ENCODE measurements at regions not wholly inside any gene's neighbourhood (a gene's known extent, or its start where the extent isn't known, plus 50 kb on each side); places are given as distances from the start of the nearest gene placed in this dataset.

DNA sequence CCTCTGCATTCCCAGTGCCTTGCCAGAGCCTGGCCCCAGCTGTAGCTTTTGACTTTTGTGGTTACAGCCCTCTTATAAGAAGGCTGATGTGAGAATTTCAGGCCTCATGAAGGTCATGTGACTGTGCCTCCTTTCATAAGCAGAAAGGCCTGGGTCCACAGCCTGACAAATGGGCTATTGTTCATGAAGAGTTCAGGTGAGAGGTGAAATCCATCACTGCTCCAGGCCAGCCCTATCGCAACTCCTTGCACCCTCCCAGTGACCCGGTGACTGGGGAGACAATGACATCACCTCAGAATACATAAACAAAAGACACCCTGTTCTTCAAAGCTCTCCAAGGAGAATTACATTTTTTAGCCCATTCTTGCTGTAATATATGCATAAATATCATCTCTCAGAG lies 321.5 kb downstream of the PCNX1 start:
- TF ChIP-seq, protein P1, sequence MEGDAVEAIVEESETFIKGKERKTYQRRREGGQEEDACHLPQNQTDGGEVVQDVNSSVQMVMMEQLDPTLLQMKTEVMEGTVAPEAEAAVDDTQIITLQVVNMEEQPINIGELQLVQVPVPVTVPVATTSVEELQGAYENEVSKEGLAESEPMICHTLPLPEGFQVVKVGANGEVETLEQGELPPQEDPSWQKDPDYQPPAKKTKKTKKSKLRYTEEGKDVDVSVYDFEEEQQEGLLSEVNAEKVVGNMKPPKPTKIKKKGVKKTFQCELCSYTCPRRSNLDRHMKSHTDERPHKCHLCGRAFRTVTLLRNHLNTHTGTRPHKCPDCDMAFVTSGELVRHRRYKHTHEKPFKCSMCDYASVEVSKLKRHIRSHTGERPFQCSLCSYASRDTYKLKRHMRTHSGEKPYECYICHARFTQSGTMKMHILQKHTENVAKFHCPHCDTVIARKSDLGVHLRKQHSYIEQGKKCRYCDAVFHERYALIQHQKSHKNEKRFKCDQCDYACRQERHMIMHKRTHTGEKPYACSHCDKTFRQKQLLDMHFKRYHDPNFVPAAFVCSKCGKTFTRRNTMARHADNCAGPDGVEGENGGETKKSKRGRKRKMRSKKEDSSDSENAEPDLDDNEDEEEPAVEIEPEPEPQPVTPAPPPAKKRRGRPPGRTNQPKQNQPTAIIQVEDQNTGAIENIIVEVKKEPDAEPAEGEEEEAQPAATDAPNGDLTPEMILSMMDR (IDR thresholded peaks at IDR 0.05; ENCODE audit: unreplicated experiment in 3 of 3) = no peak
- no peaks in the 10 kb centered on the region for H3K36me3 Mint-ChIP-seq (ENCODE audit: low read depth)
- H3K27me3 Mint-ChIP-seq (ENCODE audit: low read depth) = peaks cover 4% of the 10 kb centered on the region
- no peaks in the 10 kb centered on the region for H3K9me3 Mint-ChIP-seq
- H3K4me1 Mint-ChIP-seq = peaks cover 4% of the 10 kb centered on the region
- H3K4me3 Mint-ChIP-seq = no peak overlapping the region
- H3K27ac Mint-ChIP-seq = no peak overlapping the region

DNA sequence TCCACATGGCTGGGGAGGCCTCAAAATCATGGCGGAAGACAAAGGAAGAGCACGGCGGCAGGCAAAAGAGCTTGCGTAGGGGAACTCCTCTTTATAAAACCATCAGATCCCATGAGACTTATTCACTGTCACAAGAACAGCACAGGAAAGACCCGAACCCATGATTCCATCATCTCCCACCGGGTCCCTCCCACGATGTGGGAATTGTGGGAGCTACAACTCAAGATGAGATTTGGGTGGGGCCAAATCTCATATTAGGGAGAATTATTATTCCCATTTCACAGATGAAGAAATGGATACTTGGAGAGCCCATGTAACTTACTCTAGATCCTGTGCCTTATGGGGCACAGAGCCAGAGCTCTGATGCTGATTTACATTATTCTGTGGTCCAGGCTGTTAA lies 322.6 kb downstream of the PCNX1 start:
- Mint-ChIP-seq H3K4me1 (peaks cover 4% of the 10 kb centered on the region), H3K4me3 (no peak overlapping the region), H3K27ac (no peak overlapping the region), H3K9me3 (no peaks in the 10 kb centered on the region), H3K36me3 (ENCODE audit: low read depth) (no peaks in the 10 kb centered on the region), H3K27me3 (ENCODE audit: low read depth) (peaks cover 4% of the 10 kb centered on the region)
- TF ChIP-seq, protein P1 (IDR thresholded peaks at IDR 0.05; ENCODE audit: unreplicated experiment in 3 of 3) = no peak

DNA sequence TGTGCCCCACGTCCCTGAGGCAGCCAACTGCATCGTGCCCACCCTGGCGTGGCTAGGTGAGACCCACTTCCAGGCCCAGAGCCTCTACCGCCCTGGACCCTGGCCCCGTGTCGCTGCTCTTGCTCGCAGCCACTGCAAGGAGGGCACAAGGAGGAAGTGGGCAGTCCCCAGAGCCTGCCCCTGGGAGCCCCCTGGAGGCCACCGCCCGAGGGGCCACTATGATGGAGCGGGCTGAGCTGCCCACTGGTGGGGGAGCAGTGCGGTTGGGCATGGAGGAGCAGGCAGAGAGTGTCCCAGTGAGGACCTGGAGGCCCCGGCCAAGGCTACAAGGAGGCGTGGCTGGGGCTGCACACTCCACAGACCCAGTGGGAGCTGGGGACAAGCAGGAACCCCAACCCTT lies 323.6 kb downstream of the PCNX1 start:
- no peaks in the 10 kb centered on the region for H3K9me3 Mint-ChIP-seq
- H3K4me3 Mint-ChIP-seq = no peak overlapping the region
- TF ChIP-seq, protein P1 (IDR thresholded peaks at IDR 0.05; ENCODE audit: unreplicated experiment in 3 of 3) = no peak

DNA sequence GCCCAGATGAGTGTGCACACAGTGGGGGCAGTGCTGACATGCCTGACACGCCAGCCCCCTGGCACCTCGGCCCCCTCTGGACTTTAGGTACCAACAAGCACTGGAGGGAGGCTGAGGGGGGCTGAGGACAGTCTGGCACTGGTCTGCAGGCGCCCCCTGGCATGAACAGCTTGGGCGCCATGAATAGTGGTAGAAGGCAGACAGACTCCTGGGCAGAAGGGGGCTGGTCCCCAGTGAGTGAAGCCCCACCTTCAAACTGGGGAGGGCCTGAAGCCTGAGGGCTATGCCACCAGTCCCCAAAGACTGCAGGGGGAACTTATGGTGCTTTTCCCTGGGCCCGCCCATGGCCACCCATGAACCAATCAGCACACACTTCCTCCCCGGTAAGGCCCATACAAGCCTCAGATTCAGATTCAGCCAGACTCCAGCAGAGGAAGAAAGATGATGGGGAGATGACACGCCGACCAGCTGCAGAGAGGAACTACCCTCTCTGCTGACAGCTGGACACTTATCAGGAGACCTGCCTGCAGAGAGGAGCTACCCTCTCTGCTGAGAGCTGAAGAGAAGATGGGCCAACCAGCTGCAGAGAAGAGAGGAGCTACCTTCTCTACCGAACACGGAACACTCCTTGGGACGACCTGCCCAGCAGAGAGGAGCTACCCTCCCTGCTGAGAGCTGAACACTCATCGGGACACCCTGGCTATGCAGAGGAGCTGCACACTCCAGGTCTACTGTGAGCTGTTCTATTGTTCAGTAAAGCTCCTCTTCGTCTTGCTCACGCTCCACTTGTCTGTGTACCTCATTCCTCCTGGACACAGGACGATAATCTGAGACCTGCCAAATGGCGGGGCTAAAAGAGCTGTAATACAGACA lies 324.5 kb downstream of the PCNX1 start:
- Mint-ChIP-seq H3K9me3 (no peaks in the 10 kb centered on the region), H3K4me3 (no peak overlapping the region), H3K27me3 (ENCODE audit: low read depth) (peaks cover 7% of the 10 kb centered on the region), H3K36me3 (ENCODE audit: low read depth) (no peaks in the 10 kb centered on the region), H3K4me1 (peaks cover 4% of the 10 kb centered on the region), H3K27ac (no peak overlapping the region)
- TF ChIP-seq, protein P1 (IDR thresholded peaks at IDR 0.05; ENCODE audit: unreplicated experiment in 3 of 3) = no peak

More for the DNA sequence above, 323.6 kb downstream of the PCNX1 start:
- H3K27ac Mint-ChIP-seq = no peak overlapping the region
- H3K4me1 Mint-ChIP-seq = peaks cover 4% of the 10 kb centered on the region
- peaks cover 6% of the 10 kb centered on the region for H3K27me3 Mint-ChIP-seq (ENCODE audit: low read depth)
- no peaks in the 10 kb centered on the region for H3K36me3 Mint-ChIP-seq (ENCODE audit: low read depth)

DNA sequence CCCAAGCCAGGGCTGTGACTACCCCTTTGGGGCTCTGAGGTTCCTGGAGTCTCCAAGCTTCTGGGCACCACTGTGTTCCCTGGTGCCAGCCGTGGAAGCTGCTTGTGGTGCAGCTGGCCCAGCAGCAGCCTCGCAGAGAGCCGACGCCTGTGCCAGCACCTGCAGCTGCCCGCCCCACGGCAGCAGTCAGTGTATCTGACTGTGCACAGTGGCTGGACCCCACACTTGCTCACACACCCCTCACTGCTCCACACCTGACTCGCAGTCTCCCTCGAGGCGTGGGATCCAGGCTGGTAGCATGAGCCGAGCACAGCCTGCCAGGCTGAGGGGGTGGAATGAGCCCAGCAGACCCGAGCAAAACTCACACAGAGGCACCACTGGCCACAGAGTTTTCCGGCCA lies 325.2 kb downstream of the PCNX1 start:
- peaks cover 7% of the 10 kb centered on the region for H3K27me3 Mint-ChIP-seq (ENCODE audit: low read depth)
- H3K4me3 Mint-ChIP-seq = no peak overlapping the region
- peaks cover 4% of the 10 kb centered on the region for H3K4me1 Mint-ChIP-seq
- no peak overlapping the region for H3K27ac Mint-ChIP-seq
- no peaks in the 10 kb centered on the region for H3K9me3 Mint-ChIP-seq
- no peaks in the 10 kb centered on the region for H3K36me3 Mint-ChIP-seq (ENCODE audit: low read depth)
- TF ChIP-seq, protein P1 (IDR thresholded peaks at IDR 0.05; ENCODE audit: unreplicated experiment in 3 of 3) = no peak

DNA sequence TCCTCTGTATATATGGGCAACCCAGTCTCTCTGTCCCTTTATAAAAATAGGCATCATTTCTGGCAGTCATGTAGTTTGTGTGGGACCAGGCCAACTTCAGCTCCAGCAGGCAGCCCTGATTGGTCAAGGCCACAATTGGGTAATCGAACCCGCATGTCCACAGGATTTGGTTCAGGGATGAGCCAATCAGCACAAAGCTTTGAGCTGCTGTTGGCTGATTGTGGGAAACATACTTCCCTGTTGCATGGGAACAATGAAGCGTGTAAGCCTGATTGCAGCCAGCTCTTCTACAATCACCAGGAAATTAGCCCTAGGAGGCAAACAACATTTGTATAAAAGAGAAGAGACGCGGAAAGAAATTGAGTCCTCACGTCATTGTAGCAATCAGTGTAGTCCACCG lies 328.6 kb downstream of the PCNX1 start:
- H3K9me3 Mint-ChIP-seq = no peaks in the 10 kb centered on the region
- peaks cover 8% of the 10 kb centered on the region for H3K27me3 Mint-ChIP-seq (ENCODE audit: low read depth)
- H3K4me3 Mint-ChIP-seq = no peak overlapping the region
- TF ChIP-seq, protein P1 (IDR thresholded peaks at IDR 0.05; ENCODE audit: unreplicated experiment in 3 of 3) = no peak
- peaks cover 6% of the 10 kb centered on the region for H3K4me1 Mint-ChIP-seq
- no peaks in the 10 kb centered on the region for H3K36me3 Mint-ChIP-seq (ENCODE audit: low read depth)
- H3K27ac Mint-ChIP-seq = no peak overlapping the region
